Activated CD8-positive, alpha-beta memory T cell treated with anti-CD3 and anti-CD28 coated beads, Interleukin-2, amount 50 U/mL, for 24 hours (primary cell): ENCODE measurements at regions not wholly inside any gene's neighbourhood (a gene's known extent, or its start where the extent isn't known, plus 50 kb on each side); places are given as distances from the start of the nearest gene placed in this dataset.
A peak's percentile ranks its signal among the peaks of the same experiment; 100 is the strongest.
"Not testable (repeated sequence)": the region's sequence is repeated elsewhere in the genome, so short reads cannot be mapped to it uniquely, and the experiment has no call there.

Experiments
- DNase-seq: peaks from one replicate; pipeline ENCODE4 v3.0.0-alpha.2; 2020; ENCODE audit errors: extremely low read depth

DNA sequence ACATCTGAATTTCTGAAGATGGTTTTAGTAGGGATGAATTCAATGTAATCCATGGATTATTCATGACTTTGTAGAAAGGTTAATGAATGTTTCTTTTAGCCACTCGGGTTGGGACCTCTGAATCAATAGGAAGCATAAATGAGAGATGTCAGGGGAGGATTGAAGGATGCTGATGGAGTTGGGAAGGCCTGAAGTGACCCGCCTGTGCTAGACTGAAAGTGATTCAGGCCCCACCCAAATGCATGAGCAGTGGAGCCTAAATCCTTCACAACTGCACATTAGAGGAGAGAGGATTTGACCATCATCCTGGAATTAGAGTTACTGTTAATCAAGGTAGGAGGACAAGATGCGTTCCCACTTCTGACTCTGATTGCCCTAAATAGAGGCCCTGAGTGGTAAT is 162.2 kb upstream of the PTPN20 start:
- DNase-seq = not testable (repeated sequence)

DNA sequence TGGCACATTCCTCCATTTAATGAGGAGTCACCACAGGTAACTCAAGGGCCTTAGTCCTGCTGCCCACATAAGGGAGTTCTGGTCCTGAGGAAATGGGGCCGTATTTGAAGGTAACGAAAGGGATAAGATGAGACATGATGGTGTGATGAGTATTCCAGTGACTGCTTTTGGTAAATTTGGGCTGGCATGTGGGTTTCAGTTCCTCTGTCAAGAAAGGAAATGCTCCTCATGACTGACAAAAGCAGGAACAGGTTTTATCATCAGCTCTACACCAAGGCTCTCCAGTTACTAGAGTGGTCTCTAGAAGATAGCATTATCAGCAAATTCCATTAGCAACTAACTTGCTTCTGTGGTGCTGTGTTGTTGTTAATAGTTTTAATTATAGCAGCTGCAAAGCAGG is 161.8 kb upstream of the PTPN20 start:
- DNase-seq = not testable (repeated sequence)

DNA sequence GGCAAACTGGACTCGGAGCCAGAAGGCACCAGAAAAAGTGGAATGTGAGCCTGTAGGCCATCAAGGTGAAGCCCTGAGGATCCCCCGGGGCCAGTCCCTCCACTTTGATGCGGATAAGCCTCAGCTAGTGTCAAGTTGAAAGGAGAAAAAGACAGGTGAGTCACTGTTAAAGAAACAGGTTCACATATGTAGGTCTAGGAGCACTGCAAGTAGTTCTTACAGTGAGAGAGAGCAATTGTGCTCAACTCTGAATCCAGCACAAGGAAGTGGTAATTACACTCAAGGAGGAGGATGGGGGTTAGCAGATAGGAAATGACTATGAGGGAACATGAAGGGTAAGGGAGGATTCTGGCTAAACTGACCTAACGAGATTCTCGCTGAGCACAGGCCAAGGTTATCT is 157.5 kb upstream of the PTPN20 start:
- DNase-seq = not testable (repeated sequence)

DNA sequence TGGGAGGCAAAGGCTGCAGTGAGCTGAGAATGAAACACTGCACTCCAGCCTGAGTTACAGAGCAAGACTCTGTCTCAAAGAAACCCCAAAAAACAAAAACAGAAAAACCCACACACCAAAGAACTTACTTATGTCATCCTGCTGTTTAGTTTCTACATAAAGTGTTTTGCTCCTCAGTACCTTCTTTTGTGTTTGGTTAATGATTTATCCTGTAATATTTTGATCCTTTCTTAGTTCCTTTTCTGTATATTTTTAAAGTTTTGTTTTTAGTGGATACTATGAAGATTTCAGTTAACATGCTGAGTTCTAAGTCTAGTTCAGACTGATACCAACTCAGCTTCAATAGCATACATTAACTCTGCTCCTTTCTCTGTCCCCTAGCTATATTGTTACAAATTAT is 149.8 kb upstream of the PTPN20 start:
- not testable (repeated sequence) for DNase-seq

DNA sequence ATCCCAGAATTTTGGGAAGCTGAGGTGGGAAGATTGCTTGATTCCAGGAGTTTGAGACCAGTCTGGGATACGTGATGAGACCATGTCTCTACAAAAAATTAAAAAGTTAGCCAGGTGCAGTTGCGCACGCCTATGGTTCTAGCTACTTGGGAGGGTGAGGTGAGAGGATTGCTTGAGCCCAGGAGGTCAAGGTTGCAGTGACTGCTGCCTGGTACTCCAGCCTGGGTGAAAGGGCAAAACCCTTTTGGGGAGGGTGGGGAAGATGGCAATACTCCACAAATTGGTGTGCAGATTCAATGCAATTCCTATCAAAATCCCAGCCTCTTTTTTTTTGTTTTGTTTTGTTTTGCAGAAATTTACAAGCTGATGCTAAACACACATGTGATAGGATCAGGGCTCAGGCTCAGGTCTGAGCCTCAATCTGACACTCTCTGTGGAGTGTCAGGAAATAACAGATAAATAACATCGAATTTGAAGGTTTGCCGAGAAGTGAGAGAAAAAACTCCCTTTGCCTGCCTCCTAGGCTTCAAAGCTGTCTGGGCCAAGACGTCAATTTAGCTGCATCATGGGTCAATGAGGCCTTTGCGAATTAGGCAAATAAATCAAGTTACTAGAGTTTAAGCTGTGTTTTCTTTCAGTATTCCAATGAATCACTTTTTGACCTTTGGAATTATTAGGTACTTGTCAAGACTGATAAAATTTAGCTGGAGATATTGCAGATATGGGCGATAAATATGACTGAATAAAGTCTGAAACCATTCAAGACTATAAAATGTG is 142.5 kb upstream of the PTPN20 start:
- not testable (repeated sequence) for DNase-seq

DNA sequence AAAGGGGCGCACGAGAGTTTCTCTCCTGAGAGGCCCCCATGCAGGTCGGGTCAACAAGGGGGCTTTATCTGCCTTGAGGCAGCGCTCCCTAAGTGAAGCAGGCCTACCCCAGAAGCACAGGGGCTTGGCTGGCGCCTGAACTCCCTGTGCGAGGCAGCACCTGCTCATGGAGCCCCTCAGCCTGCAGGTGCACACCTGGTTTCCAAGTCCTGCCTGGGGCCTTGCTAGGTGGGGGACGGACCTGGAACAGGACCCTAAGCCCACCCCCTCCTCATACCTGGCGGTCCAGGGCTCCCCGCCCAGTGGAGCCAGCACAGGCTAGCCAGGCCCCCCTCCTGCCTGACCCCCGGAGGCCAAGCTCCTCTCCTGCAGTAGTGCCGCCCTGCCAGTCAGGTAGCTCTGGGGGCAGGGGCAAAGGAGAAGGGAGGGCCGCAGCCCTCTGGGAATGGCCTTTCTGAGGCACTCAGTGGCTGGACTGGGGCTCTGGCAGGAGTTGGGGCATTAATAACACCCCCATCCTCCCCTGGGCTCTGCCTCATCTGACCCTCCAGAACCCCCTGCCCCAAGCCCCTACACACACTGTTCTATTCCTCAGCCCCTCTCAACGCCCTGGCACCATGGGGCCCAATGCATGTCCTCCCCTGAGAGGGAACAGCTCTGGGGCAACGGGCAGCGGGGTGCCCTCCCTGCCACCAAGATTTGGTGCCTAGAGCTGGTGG is 137.9 kb upstream of the PTPN20 start:
- DNase-seq = not testable (repeated sequence)

DNA sequence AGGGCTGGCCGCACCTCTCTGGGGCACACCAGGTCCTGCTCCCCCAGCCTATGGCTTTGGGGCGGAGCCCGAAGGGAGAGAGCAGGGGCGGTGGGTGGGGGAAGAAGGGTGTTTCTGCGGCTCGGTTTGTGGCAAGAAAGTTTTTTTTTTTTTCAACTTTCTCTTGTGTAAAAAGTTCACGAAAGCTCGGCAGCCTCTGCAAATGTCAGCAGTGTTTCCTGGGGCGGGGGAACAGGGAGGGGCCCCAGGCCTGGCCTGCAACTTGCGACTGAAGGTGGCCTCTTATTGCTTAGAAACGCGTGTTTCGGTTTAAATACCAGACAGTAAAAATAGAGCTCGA is 137.4 kb upstream of the PTPN20 start:
- not testable (repeated sequence) for DNase-seq

DNA sequence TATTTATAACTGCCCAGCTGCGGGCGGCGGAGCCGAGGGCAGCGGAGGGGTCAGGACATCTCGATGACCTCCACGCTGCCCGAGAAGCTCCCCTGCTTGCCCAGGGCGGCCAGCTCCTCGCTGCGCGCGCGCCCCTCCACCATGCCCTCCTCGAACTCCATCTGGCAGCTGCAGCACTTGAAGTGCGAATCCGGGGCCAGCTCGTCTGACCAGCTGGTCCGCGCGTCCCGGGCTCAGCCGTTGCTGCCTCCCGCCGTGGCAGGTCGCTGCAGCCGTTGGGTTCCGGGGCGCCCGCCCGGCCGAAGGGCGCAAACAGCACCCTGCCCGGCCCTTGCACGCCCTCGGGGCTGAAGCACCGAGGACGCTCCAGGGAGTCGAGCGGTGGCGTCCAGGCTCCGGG is 136.9 kb upstream of the PTPN20 start:
- not testable (repeated sequence) for DNase-seq

DNA sequence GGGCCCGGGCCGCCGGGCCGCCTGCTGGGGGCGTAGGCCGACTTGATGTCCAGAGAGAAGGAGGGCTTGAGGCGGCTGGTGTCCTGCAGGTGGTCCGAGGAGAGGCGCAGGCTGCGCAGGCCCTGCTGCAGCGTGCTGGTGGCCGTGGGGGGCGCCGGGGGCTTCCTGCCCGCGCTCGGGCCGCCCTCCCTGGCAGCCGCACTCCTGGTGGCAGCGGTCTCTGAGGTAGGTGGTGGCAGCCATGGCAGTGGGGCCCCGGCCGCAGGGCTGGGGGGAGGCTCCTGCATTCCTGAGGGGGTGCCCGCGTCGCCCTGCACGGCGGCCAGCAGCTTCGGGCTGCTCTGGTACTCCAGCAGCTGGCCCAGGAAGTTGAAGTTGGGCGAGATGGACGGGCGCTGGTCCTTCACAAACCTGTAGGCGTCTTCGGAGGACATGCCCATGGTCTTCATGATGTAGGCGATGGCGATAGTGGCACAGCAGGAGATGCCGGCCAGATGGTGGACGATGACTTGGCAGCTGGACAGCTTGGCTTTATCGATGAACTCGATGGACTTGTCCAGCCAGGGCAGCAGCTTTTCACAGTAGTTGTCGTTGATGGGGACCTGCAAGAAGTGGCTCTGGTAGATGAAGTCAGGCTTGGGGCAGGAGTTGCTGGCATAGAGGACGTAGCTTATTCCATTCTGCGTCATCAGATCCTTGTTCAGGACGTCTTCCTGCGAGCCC is 136.1 kb upstream of the PTPN20 start:
- DNase-seq = not testable (repeated sequence)

DNA sequence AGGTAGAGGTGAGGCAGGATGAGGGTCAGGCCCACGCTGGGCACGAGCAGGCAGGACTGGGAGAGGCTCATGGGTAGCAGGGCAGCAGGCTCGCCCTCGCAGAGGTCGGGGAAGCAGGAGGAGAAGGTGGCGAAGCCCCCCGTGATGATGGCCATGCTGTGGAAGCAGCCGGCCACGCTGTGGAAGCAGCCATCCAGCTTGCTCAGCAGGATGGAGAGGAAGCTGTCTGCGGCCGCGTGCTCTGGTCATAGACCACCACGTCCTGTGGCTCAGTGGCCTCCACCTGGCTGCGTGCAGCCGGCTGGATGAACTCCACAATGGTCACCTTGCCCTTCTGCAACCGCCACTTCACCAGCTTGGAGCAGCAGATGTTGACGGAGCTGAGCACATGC is 135.6 kb upstream of the PTPN20 start:
- not testable (repeated sequence) for DNase-seq

DNA sequence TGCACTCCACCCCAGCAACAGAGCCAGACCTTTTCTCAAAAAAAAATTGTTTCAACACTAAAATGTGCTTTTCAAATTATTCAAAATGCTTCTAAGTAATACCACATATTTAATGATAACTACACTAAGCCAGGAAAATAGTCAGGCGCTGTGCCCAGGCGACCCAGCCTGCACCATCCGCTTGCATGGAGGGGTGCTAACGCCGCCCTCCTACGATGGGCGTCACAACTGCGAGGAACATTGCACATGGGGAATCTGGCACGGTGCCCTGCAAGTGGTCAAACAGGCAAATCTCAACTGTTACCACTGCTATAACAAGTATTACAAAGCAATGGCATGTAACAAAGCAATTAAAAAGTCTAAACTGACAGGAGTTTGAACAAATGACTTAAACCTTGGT is 131.7 kb upstream of the PTPN20 start:
- not testable (repeated sequence) for DNase-seq

DNA sequence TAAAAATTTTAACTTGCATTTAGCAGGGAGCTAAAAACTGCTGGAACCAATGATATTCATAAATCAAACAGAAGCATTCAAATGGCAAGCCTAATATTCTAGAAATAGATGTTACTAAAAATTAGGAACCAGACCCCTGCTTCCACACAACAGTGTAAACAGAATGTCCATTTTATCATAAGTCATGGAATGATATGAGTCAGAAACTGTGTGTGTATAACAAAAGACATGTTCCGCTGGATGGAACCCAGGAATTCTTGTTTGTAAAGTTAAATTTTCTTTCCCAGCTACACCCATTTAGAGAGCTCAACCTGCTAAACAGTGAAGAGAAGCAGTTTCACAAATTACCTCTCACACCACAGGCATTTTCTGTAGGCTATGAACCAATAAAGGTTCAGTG is 131.1 kb upstream of the PTPN20 start:
- not testable (repeated sequence) for DNase-seq

DNA sequence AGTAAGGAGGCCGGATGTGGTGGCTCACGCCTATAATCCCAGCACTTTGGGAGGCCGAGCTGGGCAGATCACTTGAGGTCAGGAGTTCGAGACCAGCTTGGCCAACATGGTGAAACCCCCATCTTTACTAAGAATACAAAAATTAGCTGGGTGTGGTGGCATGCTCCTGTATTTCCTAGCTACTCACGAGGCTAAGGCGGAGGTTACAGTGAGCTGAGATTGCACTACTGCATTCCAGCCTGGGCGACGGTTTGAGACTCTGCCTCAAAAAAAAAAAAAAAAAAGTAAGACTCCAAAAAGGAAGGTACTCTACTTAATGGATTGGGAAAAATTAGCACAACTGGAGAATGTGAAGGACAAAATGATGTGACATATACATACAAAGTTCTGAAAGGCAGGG is 130.2 kb upstream of the PTPN20 start:
- DNase-seq = not testable (repeated sequence)

DNA sequence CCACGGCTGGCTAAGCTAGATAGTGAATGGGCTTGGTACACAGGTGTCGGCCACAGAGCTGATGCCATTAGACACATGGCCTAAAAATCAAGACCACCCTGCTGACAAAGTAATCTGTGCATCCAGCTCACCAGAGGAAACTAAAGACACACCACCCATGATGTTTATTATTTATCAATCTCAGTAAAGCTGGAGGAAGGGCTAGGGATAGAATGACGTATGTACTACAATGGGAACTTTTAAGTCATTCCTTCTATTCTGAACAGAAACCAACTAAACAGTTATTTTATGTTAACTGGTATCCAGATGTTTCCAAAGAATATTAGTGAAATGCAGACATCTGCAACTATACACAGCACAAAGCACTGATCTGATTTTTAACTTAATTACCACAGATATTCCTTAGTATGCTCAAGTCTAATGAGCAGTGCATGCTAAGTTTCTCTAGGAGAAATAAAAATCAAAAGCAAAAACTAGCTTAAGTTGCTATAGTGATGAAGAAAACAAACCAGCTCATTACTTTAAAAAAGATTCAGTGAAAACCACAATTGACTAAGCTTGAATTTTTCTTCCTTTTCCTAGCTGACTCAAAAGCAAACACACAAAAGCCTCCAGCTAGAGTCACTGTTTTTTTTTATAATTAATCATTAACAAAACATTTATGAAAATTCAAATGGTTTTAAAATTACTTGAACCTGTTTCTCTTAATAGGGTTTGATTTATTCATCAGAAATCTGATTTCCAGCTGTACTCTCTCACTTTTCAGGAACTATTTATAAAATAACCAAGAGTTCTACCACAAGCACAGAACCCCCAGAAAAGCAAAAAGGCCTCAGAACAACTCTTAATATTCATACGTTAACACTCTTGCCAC is 129.0 kb upstream of the PTPN20 start:
- not testable (repeated sequence) for DNase-seq

DNA sequence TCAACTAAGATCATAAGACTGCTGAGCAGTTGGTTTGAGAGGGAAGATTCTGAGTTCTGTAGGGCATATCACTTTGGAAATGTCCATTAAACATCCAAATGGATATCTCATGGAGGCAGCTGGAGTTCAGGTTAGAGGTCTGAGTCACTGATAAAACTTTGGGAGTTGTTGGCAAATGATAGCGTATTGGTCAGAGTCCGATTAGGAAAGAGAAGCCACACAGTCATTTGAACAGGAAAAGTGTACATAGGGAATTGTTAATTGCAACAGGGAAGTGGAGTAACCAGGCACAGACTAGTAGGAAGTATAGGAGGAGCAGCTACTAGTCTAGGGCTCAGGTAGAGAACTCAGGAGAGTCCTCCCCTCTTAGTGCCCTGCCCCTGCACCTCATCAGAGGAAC is 126.6 kb upstream of the PTPN20 start:
- DNase-seq = not testable (repeated sequence)

DNA sequence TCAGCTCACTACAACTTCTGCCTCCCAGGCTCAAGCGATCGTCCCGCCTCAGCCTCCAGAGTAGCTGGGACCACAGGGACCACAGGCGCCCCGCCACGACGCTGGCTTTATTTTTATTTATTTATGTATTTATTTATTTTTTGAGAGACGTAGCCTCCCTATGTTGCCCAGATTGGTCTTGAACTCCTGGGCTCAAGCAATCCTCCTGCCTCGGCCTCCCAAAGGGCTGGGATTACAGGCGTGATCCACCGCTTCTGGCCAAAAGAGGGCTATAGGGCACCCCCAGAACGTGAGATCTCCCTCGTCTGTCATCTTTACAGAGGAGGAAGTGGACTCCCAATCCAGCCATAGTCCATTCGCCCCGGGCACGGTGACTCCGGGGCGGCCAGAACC is 125.1 kb upstream of the PTPN20 start:
- DNase-seq = not testable (repeated sequence)

DNA sequence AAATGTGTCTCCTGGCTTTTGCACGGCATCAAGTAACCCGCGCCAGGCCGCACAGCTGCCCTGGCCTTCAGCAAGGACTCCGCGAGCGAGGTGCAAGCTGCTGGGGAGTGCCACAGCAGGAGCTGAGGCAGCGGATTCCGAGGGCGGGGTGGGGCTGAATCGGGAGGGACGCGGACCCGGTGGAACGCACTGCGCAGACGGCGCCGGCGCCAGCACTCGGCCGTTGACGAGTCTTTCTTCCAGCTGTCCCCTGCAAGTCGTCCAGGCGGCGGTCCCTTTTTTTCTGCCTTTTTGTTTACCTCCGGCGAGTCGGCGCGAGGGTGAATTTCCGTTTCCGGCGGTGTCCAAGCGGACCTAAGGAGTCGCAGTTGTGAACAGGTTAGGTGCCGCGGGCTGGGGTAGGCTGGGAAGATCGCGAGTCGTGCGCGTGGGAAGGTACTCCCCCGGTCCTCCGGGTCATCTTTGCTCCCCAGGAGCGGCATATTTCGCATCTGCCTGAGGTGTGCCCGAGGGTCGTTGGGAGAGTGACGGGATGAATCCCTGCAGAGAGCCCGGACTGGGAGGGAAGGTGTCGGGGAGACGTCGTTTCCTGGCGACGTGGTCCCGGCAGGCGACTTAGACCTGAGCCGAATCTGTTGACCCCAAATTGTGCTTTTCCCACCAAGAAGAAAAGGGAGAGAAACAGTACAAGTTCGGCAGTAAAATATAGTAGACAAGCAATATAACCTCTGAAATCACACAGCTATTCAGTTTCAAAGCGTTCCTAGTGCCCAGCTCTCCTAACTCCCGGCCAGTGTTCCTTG is 124.5 kb upstream of the PTPN20 start:
- DNase-seq = peak; percentile 25

DNA sequence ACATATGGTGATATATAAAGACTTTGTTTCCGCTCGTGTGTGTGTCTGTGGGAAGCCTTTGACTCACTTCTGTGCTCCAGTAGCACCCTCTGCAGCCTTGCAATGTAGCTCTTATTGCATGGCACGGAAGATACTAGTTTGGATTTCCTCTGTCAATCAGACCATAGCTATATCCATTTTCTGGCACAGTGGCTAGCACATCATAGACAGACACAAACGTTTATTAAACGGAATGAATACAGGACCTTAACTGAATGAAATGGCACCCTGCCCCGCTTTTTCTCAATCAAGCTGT is 124.0 kb upstream of the PTPN20 start:
- DNase-seq = no peak

DNA sequence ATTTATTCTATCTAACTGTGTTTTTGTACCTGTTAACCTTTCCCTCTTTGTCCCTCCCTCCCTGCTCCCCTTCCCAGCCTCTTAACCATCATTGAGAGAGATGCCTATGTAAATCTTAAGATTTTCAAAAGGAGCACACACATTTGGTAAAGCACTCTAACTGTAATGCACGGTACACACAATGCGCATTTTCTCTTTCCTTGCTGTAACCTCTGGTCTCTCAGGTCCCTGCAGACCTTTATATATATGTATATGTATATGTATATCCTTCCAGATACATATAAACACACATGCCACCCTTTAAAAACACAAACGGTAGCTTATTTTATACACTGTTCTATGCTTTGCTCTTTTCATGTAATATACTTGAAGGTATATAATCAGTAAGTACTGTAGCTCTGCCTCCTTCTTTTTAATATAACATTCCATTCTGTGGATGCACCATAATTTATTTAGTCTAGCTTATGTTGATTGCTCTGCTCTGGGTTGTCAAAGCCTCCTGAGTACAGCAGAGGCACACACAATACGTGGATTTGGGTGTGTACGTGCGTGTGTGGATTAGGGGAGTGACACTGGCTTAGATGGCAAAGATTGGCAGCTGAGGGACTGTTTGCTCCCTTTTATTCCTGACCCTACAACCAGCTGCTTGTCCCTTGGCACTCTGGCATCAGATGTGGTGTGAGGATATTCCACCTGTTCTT is 118.4 kb upstream of the PTPN20 start:
- DNase-seq = not testable (repeated sequence)

DNA sequence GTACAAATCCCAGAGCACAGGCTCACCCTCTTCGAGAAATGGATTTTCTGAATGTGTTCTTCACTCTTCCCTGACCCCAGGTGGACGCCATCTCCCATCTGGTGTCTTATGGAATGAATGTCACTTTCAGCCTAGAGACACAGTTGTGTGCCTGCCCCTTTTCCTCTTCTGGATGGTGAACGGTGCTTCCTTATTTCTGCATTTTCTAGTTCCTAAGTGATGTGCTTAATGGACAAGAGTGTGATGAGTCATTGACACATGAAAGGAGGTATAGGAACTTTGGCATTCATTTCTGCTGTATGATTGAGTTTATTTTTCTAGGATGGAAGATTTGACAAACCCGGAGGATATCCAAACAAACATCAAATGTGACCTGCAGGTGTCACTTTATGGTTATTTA is 114.9 kb upstream of the PTPN20 start:
- not testable (repeated sequence) for DNase-seq
